NB4 (cell line): ENCODE measurements at regions not wholly inside any gene's neighbourhood (a gene's known extent, or its start where the extent isn't known, plus 50 kb on each side); places are given as distances from the start of the nearest gene placed in this dataset.
A peak's percentile ranks its signal among the peaks of the same experiment; 100 is the strongest.

Experiments
- DNase-seq: peaks from one replicate; pipeline ENCODE4 v3.0.0; 2010; ENCODE audit warnings: low read depth
- H3K4me3 ChIP-seq: one replicate; pipeline ENCODE4 v1.5.1; 2011; ENCODE audit warnings: mild to moderate bottlenecking, low read depth, low read length, moderate library complexity
- MAX ChIP-seq: IDR thresholded peaks from 2 replicates; pipeline ENCODE4 v1.6.1; 2011; ENCODE audit warnings: low read depth, low read length
- MYC ChIP-seq: IDR thresholded peaks from 2 replicates; pipeline ENCODE4 v1.6.1; 2011; ENCODE audit warnings: low read depth, low read length
- POLR2A ChIP-seq: IDR thresholded peaks from 2 replicates; pipeline ENCODE4 v1.6.1; 2011; ENCODE audit warnings: mild to moderate bottlenecking; ENCODE audit not compliant: insufficient read length; ENCODE audit errors: extremely low read depth
- TF ChIP-seq, protein P1 (sequence below): IDR thresholded peaks from one replicate; pipeline ENCODE4 v1.5.1; 2012; ENCODE audit warnings: low read depth, low read length

DNA sequence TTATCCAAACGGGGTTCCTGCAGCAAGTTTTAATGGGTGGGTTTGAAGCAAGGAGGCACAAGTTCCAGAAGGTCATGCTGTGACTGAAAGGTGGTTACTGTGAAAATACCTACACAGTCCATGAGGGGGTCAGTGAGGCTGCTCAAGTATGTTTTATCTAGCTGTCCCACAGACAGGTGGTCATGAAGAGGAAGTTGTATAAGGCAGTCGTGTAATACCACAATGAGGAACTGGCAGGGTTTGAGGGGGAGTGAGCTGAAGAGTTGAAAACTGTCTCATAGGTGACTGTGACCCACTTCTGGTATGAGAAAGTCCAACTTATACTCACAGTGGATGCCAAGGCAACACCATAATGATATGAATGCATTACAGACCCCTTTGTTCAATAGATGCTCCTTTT lies 856.8 kb downstream of the OTOL1 start:
- no peak overlapping the region for H3K4me3 ChIP-seq
- peak; percentile 55 for DNase-seq
- TF ChIP-seq POLR2A (no peak), MAX (no peak), MYC (no peak)
- TF ChIP-seq, protein P1, sequence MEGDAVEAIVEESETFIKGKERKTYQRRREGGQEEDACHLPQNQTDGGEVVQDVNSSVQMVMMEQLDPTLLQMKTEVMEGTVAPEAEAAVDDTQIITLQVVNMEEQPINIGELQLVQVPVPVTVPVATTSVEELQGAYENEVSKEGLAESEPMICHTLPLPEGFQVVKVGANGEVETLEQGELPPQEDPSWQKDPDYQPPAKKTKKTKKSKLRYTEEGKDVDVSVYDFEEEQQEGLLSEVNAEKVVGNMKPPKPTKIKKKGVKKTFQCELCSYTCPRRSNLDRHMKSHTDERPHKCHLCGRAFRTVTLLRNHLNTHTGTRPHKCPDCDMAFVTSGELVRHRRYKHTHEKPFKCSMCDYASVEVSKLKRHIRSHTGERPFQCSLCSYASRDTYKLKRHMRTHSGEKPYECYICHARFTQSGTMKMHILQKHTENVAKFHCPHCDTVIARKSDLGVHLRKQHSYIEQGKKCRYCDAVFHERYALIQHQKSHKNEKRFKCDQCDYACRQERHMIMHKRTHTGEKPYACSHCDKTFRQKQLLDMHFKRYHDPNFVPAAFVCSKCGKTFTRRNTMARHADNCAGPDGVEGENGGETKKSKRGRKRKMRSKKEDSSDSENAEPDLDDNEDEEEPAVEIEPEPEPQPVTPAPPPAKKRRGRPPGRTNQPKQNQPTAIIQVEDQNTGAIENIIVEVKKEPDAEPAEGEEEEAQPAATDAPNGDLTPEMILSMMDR, result no peak

DNA sequence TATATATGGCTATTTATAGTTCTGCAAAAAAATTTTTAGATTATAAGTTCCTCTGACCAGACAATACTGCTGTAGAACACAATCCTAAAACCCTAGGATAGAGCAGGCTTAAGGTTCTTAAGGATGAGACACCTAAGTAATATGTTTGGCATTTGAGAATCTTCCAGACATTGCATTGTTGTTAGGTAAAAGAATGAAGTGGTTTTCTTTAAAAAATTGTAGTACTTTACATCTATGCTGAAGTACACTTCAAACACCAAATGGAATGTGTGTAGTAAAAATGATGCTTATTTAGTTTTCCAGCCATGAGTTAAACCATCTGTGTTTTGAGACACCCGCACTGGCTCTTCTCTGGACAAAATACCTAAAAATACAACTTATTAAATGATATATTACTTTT lies 857.7 kb downstream of the OTOL1 start:
- TF ChIP-seq MYC (no peak), MAX (no peak), POLR2A (no peak)
- TF ChIP-seq, protein P1, result no peak
- H3K4me3 ChIP-seq, result no peak overlapping the region
- DNase-seq, result no peak

DNA sequence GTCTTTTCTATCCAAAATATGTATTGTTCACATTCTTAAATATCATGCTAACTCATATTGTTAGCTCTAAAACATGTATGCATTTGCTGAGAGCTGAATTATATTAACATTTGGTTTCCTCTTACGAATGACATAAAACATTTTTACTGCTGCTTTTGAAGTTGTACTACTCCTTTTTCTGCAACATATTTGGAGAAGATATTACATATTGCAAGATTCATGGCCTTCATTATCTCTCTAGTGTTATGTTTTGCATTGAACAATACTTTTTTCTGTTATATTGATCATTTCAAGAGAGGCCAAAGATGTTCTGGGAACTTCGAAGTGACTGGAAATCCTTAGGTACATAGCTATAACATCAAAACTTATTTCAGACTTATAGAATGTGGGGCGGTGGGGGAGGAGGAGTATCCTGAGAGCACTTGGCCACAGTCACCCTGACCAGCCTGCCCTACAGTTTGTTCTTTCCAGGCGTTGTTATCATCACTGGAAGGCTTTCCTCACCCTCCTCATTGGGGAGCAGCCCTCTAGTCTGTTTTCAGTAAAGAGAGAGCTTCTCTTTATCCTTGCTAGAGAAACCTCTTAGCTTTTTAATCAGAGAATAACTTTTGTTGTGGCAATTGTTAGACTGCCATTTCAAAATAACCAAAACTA lies 868.6 kb downstream of the OTOL1 start:
- TF ChIP-seq MYC (no peak), POLR2A (no peak), MAX (no peak)
- TF ChIP-seq, protein P1, result no peak
- H3K4me3 ChIP-seq, result no peak overlapping the region
- no peak for DNase-seq

DNA sequence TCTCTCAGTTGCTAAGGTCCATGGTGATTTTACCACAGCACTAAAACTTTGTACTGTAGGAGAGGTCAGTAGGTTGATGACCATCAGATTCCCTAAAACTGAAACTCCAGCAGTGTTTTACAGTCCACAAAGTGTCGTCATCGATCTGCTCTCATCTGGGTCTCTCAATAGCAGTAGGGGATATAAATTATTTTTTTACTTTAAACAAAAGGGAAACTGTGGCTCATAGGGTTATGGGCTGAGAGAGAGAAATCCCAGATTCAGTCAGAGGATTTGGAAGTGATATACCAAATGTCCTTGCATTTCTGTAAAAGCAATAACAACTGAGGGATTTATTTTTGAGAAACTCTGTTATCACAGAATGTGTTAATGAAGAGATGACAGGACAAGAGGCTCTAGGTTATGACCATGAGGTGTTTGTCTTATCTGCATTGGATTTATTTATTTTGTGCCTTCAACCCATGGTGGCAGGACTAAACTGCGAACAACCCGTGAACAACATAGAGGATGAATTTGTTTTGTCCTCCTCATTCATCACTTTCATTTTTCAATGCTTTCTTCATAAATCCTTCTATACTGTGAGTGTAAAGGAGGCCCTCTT lies 869.7 kb downstream of the OTOL1 start:
- DNase-seq, result no peak
- TF ChIP-seq POLR2A, result no peak
- no peak for TF ChIP-seq MAX
- TF ChIP-seq, protein P1, result no peak
- no peak for TF ChIP-seq MYC
- H3K4me3 ChIP-seq, result no peak overlapping the region

DNA sequence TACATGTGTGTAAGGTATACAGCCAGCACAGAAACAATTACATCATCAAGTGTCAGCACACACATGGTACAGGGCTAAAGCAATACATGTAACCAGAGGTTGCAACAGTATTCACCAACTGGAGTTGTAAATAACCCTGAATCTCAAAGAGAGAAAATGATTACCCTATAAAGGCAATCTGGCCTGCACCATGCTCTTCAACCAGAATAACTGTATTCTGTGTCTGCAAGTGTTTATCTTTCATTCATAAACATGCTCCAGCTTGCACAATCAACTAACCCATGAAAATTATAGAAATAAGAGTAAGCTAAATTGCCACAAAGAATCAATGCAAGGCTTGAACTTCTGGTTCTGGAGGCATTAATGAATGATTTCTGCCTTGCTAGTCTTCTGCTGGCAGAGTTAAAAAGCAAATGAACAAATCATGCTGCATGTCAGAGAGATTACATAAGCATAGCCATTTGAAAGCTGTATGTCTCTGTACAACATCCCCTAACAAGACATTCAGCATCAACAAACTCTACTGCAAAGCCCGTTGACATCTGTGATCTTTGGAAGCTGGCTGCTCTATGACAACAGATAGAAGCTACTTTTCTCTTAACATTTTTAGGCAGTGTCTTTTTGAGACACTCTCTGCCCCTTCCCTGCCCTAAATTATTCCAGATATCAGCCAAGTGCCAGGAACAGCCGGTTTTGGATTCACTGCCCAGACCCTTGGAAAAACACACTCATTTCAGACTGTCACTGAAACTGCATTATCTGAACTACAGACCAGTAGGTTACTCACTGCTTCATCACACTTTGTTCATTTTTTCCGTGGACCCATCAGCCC lies 871.0 kb downstream of the OTOL1 start:
- TF ChIP-seq MYC, result no peak
- H3K4me3 ChIP-seq, result no peak overlapping the region
- DNase-seq, result no peak

DNA sequence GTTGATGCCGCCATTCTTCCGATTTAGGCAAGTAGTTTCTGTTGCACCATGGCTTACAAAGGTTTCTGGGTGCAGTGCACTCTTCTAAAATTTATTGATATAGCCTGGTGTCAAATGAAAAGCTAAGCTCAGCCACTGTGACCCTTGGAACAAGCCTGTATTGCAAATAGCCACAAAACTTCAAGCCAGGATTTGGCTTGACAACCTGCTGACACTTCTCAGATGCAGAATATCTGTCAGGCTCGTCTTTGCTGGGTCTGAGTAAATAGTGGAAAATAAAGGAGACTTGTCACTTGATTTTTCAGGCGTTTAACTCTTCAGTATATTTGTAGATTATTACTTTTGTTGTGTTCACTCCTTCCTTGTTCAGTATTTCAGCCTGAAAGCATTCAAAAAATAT lies 871.8 kb downstream of the OTOL1 start:
- DNase-seq, result no peak
- no peak for TF ChIP-seq MYC
- TF ChIP-seq, protein P1, result no peak
- TF ChIP-seq POLR2A, result no peak
- TF ChIP-seq MAX, result no peak
- H3K4me3 ChIP-seq, result no peak overlapping the region
